ENCODE measurements at regions not wholly inside any gene's neighbourhood (a gene's known extent, or its start where the extent isn't known, plus 50 kb on each side); places are given as distances from the start of the nearest gene placed in this dataset.

DNA sequence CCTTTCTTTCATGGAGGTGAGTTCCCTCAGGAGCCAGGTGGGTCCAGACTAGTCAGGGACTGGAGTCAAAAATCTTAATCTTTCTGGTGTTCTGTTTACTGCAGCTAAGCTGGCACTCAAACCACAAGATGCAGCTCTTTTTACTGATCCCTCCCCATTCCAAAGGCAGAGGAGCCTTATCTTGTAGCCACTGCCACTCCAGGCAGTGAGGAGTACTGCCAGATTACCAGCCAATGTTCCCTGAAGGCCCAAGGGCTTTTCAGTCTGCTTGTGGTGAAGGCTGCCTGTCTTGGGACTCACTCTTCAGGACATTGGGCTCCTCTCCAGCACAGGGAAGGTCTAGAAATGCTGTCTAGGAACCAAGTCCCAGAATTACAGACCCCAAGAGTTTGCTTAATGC lies 490.4 kb upstream of the ADGRB3 start:
- TF ChIP-seq POLR2AphosphoS5 (IDR thresholded peaks at IDR 0.05; ENCODE audit: low read depth, low read length) (no peak), POLR2A (IDR thresholded peaks at IDR 0.05; ENCODE audit: low read depth, low read length) (no peak), PAX5 (IDR thresholded peaks at IDR 0.05; ENCODE audit: insufficient read depth, low read length, severe bottlenecking) (no peak), TAF1 (IDR thresholded peaks at IDR 0.05; ENCODE audit: low read depth, low read length) (no peak)

All from GM12891 (cell line).